Dendritic cell treated with granulocyte-macrophage colony-stimulating factor and Interleukin-4, amounts not matched to agents 40 ng/mL and 50 ng/mL, for 4 days (primary cell): ENCODE measurements at regions not wholly inside any gene's neighbourhood (a gene's known extent, or its start where the extent isn't known, plus 50 kb on each side); places are given as distances from the start of the nearest gene placed in this dataset.

Experiments used
- H3K27ac Mint-ChIP-seq: one replicate; pipeline ENCODE4 v1.8.0; 2022; ENCODE audit warnings: mild to moderate bottlenecking, mixed read lengths
- H3K27me3 Mint-ChIP-seq: one replicate; pipeline ENCODE4 v1.8.0; 2022; ENCODE audit warnings: mild to moderate bottlenecking, mixed read lengths
- H3K36me3 Mint-ChIP-seq: one replicate; pipeline ENCODE4 v1.8.0; 2022; ENCODE audit warnings: low read depth, mixed read lengths
- H3K4me1 Mint-ChIP-seq: one replicate; pipeline ENCODE4 v1.8.0; 2022; ENCODE audit warnings: low read depth, mixed read lengths
- H3K4me3 Mint-ChIP-seq: one replicate; pipeline ENCODE4 v1.8.0; 2022; ENCODE audit warnings: mild to moderate bottlenecking, moderate library complexity, mixed read lengths
- H3K9me3 Mint-ChIP-seq: one replicate; pipeline ENCODE4 v1.8.0; 2022; ENCODE audit warnings: mixed read lengths
- intact Hi-C: fragments of 100-400 bp; cut with micrococcal nuclease; formaldehyde crosslinking; loops from one replicate; pipeline ENCODE4 v1.15.0; 2022

GRCh38 chr7:35581605-35582210, 113.2 kb downstream of the HERPUD2 start:
- intact Hi-C loops: no loop called here

GRCh38 chr7:35576031-35576573, 118.8 kb downstream of the HERPUD2 start:
- intact Hi-C loops: no loop called here
- Mint-ChIP-seq H3K4me1 (peaks cover 26% of the 10 kb centered on the region), H3K36me3 (no peaks in the 10 kb centered on the region), H3K9me3 (peaks cover 8% of the 10 kb centered on the region), H3K4me3 (no peak overlapping the region), H3K27ac (no peak overlapping the region), H3K27me3 (peaks cover 42% of the 10 kb centered on the region)

More at GRCh38 chr7:35581605-35582210, 113.2 kb downstream of the HERPUD2 start:
- Mint-ChIP-seq H3K9me3 (peaks cover 8% of the 10 kb centered on the region), H3K27ac (no peak overlapping the region), H3K4me3 (no peak overlapping the region), H3K4me1 (no peaks in the 10 kb centered on the region), H3K27me3 (peaks cover 28% of the 10 kb centered on the region), H3K36me3 (no peaks in the 10 kb centered on the region)

- intact Hi-C loops: no loop called here
Measured at GRCh38 chr7:35571611-35572240, 123.2 kb downstream of the HERPUD2 start.

GRCh38 chr7:35570937-35571336, 124.0 kb downstream of the HERPUD2 start:
- Mint-ChIP-seq H3K27ac (no peak overlapping the region), H3K36me3 (no peaks in the 10 kb centered on the region)

More at GRCh38 chr7:35571611-35572240, 123.2 kb downstream of the HERPUD2 start:
- Mint-ChIP-seq H3K27me3 (peaks cover 59% of the 10 kb centered on the region), H3K4me1 (peaks cover 26% of the 10 kb centered on the region), H3K4me3 (no peak overlapping the region), H3K9me3 (no peaks in the 10 kb centered on the region), H3K27ac (no peak overlapping the region), H3K36me3 (no peaks in the 10 kb centered on the region)

GRCh38 chr7:35565927-35566326, 129.0 kb downstream of the HERPUD2 start:
- H3K9me3 Mint-ChIP-seq: no peaks in the 10 kb centered on the region
- intact Hi-C loops: no loop called here
- H3K27me3 Mint-ChIP-seq: peaks cover 59% of the 10 kb centered on the region

More at GRCh38 chr7:35570937-35571336, 124.0 kb downstream of the HERPUD2 start:
- peaks cover 62% of the 10 kb centered on the region for H3K27me3 Mint-ChIP-seq
- H3K4me1 Mint-ChIP-seq: peaks cover 19% of the 10 kb centered on the region
- intact Hi-C loops: no loop called here
- no peak overlapping the region for H3K4me3 Mint-ChIP-seq
- H3K9me3 Mint-ChIP-seq: no peaks in the 10 kb centered on the region

GRCh38 chr7:35558841-35559240, 136.1 kb downstream of the HERPUD2 start:
- H3K9me3 Mint-ChIP-seq: no peaks in the 10 kb centered on the region
- H3K36me3 Mint-ChIP-seq: no peaks in the 10 kb centered on the region
- peaks cover 13% of the 10 kb centered on the region for H3K27me3 Mint-ChIP-seq
- H3K4me3 Mint-ChIP-seq: no peak overlapping the region
- intact Hi-C loops: no loop called here
- H3K4me1 Mint-ChIP-seq: peaks cover 11% of the 10 kb centered on the region
- no peak overlapping the region for H3K27ac Mint-ChIP-seq

More at GRCh38 chr7:35565927-35566326, 129.0 kb downstream of the HERPUD2 start:
- no peak overlapping the region for H3K27ac Mint-ChIP-seq
- H3K4me3 Mint-ChIP-seq: no peak overlapping the region
- no peaks in the 10 kb centered on the region for H3K4me1 Mint-ChIP-seq
- no peaks in the 10 kb centered on the region for H3K36me3 Mint-ChIP-seq

GRCh38 chr7:35556515-35557471, 138.1 kb downstream of the HERPUD2 start:
- Mint-ChIP-seq H3K27me3 (peaks cover 11% of the 10 kb centered on the region), H3K36me3 (no peaks in the 10 kb centered on the region), H3K4me3 (no peak overlapping the region), H3K4me1 (peaks cover 15% of the 10 kb centered on the region), H3K9me3 (no peaks in the 10 kb centered on the region), H3K27ac (no peak overlapping the region)
- intact Hi-C loops: no loop called here

GRCh38 chr7:35555934-35556333, 139.0 kb downstream of the HERPUD2 start:
- Mint-ChIP-seq H3K27ac (no peak overlapping the region), H3K4me1 (peaks cover 15% of the 10 kb centered on the region), H3K4me3 (no peak overlapping the region), H3K27me3 (peaks cover 9% of the 10 kb centered on the region), H3K36me3 (no peaks in the 10 kb centered on the region), H3K9me3 (no peaks in the 10 kb centered on the region)
- intact Hi-C loops: no loop called here

GRCh38 chr7:35555386-35555785, 139.5 kb downstream of the HERPUD2 start:
- no peak overlapping the region for H3K27ac Mint-ChIP-seq
- H3K4me3 Mint-ChIP-seq: no peak overlapping the region
- H3K9me3 Mint-ChIP-seq: no peaks in the 10 kb centered on the region
- intact Hi-C loops: no loop called here
- peaks cover 15% of the 10 kb centered on the region for H3K4me1 Mint-ChIP-seq
- no peaks in the 10 kb centered on the region for H3K36me3 Mint-ChIP-seq
- H3K27me3 Mint-ChIP-seq: peaks cover 11% of the 10 kb centered on the region

- Mint-ChIP-seq H3K9me3 (no peaks in the 10 kb centered on the region), H3K4me1 (peaks cover 15% of the 10 kb centered on the region), H3K27me3 (peaks cover 13% of the 10 kb centered on the region), H3K27ac (no peak overlapping the region), H3K4me3 (no peak overlapping the region), H3K36me3 (no peaks in the 10 kb centered on the region)
- intact Hi-C loops: no loop called here
Measured at GRCh38 chr7:35553519-35553918, 141.4 kb downstream of the HERPUD2 start.

- no peaks in the 10 kb centered on the region for H3K9me3 Mint-ChIP-seq
- H3K4me3 Mint-ChIP-seq: no peak overlapping the region
- no peak overlapping the region for H3K27ac Mint-ChIP-seq
- H3K36me3 Mint-ChIP-seq: no peaks in the 10 kb centered on the region
- H3K4me1 Mint-ChIP-seq: peaks cover 13% of the 10 kb centered on the region
- peaks cover 18% of the 10 kb centered on the region for H3K27me3 Mint-ChIP-seq
- intact Hi-C loops: no loop called here
Measured at GRCh38 chr7:35552691-35553090, 142.2 kb downstream of the HERPUD2 start.

GRCh38 chr7:35551321-35552081, 143.4 kb downstream of the HERPUD2 start:
- Mint-ChIP-seq H3K4me3 (no peak overlapping the region), H3K9me3 (no peaks in the 10 kb centered on the region), H3K36me3 (no peaks in the 10 kb centered on the region), H3K27me3 (peaks cover 22% of the 10 kb centered on the region), H3K27ac (no peak overlapping the region), H3K4me1 (peaks cover 4% of the 10 kb centered on the region)
- intact Hi-C loops: no loop called here

GRCh38 chr7:35550831-35551230, 144.1 kb downstream of the HERPUD2 start:
- intact Hi-C loops: no loop called here
- peaks cover 26% of the 10 kb centered on the region for H3K27me3 Mint-ChIP-seq
- peaks cover 4% of the 10 kb centered on the region for H3K4me1 Mint-ChIP-seq
- no peaks in the 10 kb centered on the region for H3K36me3 Mint-ChIP-seq
- no peaks in the 10 kb centered on the region for H3K9me3 Mint-ChIP-seq
- no peak overlapping the region for H3K27ac Mint-ChIP-seq
- H3K4me3 Mint-ChIP-seq: no peak overlapping the region
